Activated CD4-positive, CD25-positive, alpha-beta regulatory T cell (primary cell): ENCODE measurements at regions not wholly inside any gene's neighbourhood (a gene's known extent, or its start where the extent isn't known, plus 50 kb on each side); places are given as distances from the start of the nearest gene placed in this dataset.

Experiments used
- DNase-seq, 4 experiments: peaks; one replicate each; lab custom pipeline; 2025; lab: John Stamatoyannopoulos, UW

- no peak for DNase-seq
Measured at GRCh38 chr7:45455662-45456061, 118.5 kb upstream of the ADCY1 start.

- no peak for DNase-seq
Measured at GRCh38 chr7:45456105-45456504, 118.1 kb upstream of the ADCY1 start.

GRCh38 chr7:45456747-45457524 is 117.2 kb upstream of the ADCY1 start:
- no peak for DNase-seq

- DNase-seq = no peak
Measured at GRCh38 chr7:45457591-45457990, 116.6 kb upstream of the ADCY1 start.

GRCh38 chr7:45459476-45459875 is 114.7 kb upstream of the ADCY1 start:
- no peak for DNase-seq

GRCh38 chr7:45460379-45460778 is 113.8 kb upstream of the ADCY1 start:
- no peak for DNase-seq

- no peak for DNase-seq
Measured at GRCh38 chr7:45461026-45461425, 113.1 kb upstream of the ADCY1 start.

- no peak for DNase-seq
Measured at GRCh38 chr7:45469103-45469502, 105.1 kb upstream of the ADCY1 start.

GRCh38 chr7:45470031-45470430 is 104.1 kb upstream of the ADCY1 start:
- DNase-seq = no peak

GRCh38 chr7:45479781-45480180 is 94.4 kb upstream of the ADCY1 start:
- no peak for DNase-seq

- no peak for DNase-seq
Measured at GRCh38 chr7:45482451-45482850, 91.7 kb upstream of the ADCY1 start.

GRCh38 chr7:45484094-45484493 is 90.1 kb upstream of the ADCY1 start:
- no peak for DNase-seq

GRCh38 chr7:45486575-45486974 is 87.6 kb upstream of the ADCY1 start:
- DNase-seq = no peak

GRCh38 chr7:45494885-45495284 is 79.3 kb upstream of the ADCY1 start:
- DNase-seq = no peak

GRCh38 chr7:45495618-45496017 is 78.5 kb upstream of the ADCY1 start:
- DNase-seq = no peak

- no peak for DNase-seq
Measured at GRCh38 chr7:45500257-45500656, 73.9 kb upstream of the ADCY1 start.

GRCh38 chr7:45501791-45502190 is 72.4 kb upstream of the ADCY1 start:
- no peak for DNase-seq

- DNase-seq = no peak
Measured at GRCh38 chr7:45506059-45506458, 68.1 kb upstream of the ADCY1 start.

GRCh38 chr7:45509222-45509621 is 64.9 kb upstream of the ADCY1 start:
- DNase-seq = no peak

- no peak for DNase-seq
Measured at GRCh38 chr7:45511721-45512597, 62.2 kb upstream of the ADCY1 start.

GRCh38 chr7:45514944-45515343 is 59.2 kb upstream of the ADCY1 start:
- no peak for DNase-seq

GRCh38 chr7:45515346-45515745 is 58.8 kb upstream of the ADCY1 start:
- DNase-seq = no peak
